GM04503 (cell line): ENCODE measurements at regions not wholly inside any gene's neighbourhood (a gene's known extent, or its start where the extent isn't known, plus 50 kb on each side); places are given as distances from the start of the nearest gene placed in this dataset.
A peak's percentile ranks its signal among the peaks of the same experiment; 100 is the strongest.
"Not testable (repeated sequence)": the region's sequence is repeated elsewhere in the genome, so short reads cannot be mapped to it uniquely, and the experiment has no call there.

Source experiments
- DNase-seq: peaks from one replicate; pipeline ENCODE4 v3.0.0-alpha.2; 2012; ENCODE audit warnings: low read depth

DNA sequence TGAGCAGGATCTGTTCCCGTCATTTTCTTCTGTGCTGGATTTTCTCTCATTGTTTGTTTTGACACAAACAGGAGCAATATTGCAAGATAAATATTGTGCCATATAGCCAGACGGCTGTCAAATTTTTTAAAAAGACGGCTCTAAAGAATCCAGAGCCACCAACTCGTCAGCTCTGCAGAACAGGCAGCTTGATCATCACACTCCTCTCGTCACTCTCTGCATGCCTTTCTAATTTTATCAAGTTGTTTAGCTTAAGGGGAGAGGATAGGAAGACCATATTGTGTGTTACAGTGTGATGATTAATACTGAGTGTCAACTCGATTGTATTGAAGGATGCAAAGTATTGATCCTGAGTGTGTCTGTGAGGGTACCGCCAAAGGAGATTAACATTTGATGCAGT is 562.8 kb downstream of the GALC start:
- no peak for DNase-seq

DNA sequence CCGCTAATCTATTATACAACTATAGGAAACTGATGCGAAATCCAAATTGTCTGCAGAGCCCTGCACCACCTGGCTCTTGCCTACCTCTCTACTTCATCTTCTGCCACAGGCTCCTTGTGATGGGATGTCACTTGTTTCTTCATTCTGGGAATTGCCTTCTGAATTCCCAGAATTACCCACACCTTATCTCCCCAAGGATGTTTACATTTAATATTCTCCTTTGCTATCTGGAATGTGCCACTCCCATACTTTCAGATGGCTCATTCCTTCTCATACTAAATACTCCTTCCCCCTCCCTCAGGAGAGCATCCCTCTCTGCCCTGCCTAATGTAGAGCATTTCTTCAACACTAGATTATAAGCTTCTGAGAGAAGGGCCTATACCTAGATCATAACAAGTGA is 573.1 kb downstream of the GALC start:
- no peak for DNase-seq

DNA sequence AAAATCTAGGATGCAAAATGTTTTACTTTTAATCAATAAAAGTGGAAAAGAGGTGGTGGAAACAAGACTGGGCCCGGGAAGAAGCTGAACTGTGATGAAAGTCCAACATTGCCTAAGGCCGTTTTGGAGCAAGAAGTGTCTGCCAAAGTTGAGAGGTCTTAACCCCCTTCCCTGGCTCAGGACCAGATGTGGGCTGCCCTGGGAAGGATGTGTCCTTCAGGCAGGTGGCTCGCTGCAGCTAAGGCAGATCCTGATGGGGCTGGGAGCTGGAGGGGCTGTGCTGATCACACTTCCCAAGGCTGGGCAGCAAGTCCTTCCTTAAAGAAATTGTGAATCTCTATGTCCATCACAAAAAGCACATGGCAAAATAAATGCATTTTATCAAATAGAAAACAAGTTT is 581.6 kb downstream of the GALC start:
- DNase-seq, result no peak

DNA sequence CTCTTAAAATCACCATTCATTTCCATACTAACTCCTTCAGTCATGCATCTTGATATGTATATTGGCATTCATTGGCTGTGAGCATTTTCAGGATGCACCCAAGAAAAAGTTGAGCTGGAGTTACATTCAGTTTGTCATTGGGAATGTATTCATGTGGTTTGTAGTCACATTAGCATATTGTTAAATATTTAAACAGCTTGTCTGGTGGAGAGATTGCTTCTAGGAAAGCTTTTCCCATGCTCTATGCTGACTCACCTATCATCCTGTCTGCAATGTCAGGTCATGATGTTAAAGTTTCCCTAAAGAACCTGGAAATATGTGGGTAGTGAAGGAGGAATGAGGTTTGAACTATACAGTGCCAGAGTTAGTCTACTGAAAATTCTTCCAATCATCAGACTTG is 583.6 kb downstream of the GALC start:
- no peak for DNase-seq

DNA sequence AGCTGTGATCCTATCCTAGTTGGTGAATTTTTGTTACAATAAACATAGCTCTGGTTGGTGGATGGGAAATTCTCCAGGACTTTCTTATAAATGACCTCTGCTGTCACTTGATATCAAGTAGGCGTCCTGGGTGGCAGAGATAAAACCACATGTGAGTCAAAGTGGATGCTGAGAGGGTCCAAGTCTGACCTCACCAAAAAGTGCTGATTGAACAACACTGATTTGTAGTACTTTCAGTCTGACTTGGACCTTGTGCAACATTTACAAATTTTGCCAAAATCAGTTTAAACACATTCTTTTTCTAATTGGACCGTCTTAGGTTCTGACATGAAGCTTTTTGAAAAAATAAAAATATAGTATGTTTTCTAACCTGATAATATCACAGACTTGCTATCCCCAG is 585.6 kb downstream of the GALC start:
- no peak for DNase-seq

DNA sequence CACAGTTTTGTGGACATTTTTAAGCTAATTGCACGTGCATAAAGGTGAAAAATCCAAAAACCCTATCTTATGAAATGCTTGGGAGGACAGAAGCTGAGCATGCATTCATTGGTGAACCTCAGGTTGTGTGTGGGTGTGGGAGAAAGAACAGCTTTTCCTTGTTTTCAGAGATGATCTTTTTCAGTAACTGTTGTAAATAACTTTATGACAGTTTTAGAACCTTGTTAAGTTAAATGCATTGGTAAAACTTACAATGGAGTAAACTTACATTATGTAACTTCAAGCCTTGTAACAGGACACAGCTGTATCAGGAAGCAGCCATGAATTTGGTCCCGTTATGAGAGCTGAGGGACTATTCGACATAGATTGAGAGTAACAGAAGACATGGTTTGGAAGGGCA is 587.4 kb downstream of the GALC start:
- no peak for DNase-seq

DNA sequence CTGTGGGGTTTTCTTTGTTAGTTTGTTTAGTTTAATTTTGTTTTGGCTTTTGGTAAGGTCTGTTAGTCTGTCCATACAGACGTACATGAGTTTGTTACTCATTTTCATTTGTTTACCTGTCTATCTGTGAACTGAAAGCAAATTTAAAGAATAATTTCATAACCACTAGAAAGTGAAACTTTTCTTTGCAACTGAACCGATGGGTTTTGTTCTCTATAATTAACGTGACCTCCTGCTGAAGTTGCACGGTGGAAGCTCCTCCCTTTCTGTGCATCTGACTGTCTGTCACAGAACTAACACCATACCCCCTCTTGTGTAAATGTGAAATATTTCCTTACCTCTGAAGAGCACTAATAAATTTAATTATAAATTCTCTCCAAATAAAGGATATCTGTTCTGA is 595.5 kb downstream of the GALC start:
- DNase-seq, result no peak

DNA sequence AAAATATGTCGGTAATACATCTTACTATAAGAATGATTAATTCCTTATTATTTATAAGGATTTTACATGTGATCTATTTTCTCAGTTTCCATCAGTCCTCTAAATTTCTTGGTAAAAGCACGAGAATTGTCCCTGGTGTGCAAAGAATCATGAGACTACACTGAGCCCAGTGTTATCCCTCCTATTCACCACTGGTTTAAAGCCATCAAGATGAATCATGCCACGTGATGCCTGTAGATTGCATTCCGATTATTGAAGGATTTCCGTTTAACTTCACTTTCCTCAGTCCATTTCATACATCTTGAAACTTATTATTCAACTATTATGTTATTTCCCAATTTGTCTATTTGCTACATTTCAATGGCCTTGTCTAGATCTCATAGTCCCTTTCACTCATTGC is 601.9 kb downstream of the GALC start:
- DNase-seq, result no peak

DNA sequence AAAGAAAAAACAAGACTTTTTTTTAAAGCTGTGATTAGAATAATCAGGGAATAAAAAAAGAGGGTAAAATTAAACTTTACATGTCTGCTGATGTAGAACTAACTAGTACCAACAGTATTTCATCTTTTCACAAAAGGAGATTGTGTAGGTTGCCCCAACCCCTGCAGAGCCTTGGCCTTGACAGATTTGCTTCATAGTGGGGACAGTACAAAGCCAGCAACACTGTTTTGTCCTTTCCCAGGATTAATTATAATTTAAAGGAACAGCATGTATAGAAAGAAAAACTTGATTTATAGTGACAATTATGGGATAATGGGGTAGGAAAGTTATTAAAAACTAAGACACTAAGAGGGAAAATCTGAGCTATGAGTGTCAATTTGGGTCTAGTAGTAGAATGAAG is 604.0 kb downstream of the GALC start:
- no peak for DNase-seq

DNA sequence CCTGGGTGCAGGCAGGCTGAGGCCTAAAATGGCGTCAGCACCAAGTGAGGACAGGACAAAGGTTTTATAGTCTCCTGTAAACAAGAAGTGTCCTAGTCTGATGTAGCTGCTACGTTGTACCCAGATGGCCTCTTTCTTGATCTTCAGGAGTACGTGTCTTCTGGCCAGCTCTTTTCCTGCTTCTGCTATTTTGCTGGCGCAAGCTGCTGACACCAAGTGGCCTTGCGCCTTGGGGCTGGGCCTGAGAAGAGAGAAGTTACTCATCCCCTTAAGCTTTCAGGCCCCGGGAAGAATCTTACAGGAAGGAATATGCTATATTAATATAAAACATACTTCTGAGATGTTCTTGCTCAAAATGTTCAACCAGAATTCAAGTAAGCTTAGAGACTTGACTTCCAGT is 605.2 kb downstream of the GALC start:
- no peak for DNase-seq

DNA sequence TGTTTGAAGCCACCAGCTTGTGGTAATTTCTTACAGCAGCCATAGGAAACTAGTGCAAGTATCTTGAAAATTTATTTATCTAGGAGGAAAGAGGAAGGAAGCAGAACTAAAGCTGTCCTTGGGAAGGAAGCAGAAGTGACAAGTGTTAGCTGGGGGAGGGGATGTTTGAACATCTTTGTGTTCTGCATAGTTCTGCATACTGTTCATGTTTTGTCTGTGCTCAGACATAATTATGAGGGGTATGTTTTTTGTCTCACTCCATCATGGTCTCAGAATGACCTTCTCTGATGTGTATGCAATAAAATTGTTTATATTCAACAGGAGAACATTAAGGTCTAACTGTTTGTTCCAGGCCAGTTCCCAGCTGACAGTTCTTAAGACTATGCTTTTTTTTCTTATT is 606.5 kb downstream of the GALC start:
- DNase-seq, result no peak

DNA sequence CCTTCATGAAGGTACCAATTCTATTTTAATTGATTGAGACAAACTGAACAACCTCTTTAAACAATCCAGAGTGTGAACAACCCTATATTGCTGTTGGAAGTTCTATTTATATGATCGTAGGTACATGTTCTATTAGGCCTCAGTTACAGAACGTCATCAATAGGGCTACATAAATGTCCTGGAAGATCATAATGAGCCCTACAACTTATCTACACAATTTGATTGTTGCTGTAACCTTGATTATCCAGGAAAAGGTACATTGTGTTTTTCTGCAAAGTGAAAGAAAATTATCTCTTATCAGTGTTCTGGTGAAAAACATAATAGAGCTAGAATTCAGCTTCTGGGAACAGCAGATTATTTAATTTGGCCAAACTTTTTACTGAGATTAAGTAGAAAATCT is 612.9 kb downstream of the GALC start:
- DNase-seq, result no peak

DNA sequence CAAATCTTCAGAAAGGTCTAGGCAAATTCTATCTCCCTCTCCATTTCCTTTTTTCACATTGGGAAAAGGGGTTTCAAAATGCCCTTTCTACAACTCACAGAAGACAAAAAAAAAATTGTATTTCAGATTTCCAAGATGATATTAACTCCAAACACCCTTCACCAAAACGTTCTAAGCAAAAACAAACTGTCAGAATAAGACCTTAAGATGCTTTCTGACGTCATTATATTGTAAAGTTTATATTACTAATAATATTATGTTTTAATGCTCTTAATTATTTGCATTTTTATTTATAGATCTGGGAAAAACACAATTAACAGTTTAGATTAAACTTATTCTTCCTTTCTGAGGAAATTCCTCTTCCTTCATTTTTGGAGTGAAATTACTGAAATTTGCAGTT is 624.2 kb downstream of the GALC start:
- DNase-seq, result no peak

DNA sequence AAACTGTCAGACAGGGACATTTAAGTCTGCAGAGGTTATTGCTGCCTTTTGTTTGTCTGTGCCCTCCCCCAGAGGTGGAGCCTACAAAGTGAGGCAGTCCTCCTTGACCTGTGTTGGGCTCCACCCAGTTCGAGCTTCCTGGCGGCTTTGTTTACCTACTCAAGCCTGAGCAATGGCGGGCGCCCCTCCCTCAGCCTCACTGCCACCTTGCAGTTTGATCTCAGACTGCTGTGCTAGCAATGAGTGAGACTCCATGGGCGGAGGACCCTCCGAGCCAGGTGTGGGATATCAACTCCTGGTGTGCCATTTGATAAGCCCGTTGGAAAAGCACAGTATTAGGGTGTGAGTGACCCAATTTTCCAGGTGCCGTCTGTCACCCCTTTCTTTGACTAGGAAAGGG is 632.7 kb downstream of the GALC start:
- DNase-seq, result not testable (repeated sequence)

DNA sequence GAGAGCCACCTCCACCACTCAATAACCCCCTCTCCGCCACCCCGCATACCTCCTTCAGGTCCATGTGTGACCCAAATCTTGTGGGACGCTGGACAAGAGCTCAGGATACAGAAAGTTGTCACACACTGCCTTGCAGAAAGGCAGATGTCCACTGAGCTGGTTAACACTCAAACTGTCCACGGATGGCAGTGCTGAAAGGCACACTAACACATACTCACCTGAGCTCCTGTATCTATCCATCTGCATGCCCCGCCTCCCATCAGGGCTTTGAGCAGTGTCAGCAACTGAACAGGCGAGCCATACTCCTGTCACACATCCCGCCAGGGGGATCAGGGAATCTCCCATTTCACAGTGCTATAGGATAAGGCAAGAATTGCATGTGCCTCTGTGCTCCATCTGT is 642.0 kb downstream of the GALC start:
- no peak for DNase-seq

DNA sequence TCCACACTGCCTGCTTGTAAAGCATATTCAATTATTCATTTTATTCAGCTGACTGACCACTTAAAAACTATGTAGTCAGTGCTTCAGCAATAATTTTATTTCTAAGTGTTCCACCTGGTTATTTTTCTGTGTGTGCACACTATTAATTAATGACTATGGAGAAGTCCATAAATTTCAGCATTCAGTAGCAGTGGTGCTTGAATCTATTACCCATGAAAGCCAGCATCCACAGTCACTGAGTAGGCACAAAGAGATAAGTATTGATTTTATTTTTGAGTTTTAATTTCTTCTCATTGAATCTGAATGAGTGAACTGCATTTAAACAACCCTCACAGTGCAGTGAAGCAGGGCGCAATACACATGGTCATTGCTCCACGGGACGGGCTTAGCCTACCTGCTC is 643.1 kb downstream of the GALC start:
- no peak for DNase-seq

DNA sequence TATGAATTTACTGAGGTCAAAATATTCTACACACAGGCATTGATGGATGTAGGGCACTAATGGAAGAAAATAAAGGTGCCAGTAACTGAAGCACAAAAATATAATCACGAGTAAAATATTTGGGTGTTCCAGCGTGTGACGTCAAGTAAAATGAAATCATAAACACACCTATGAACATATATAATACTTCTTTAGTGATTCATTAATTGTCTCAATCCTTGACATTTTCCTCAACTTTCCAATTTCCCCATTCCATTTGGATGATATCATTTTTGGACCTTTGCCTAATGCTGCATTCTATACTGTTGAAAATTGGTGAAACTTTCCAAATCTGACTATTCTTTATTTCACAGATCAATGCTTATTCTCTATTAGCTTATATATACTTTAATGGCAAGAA is 649.3 kb downstream of the GALC start:
- no peak for DNase-seq

DNA sequence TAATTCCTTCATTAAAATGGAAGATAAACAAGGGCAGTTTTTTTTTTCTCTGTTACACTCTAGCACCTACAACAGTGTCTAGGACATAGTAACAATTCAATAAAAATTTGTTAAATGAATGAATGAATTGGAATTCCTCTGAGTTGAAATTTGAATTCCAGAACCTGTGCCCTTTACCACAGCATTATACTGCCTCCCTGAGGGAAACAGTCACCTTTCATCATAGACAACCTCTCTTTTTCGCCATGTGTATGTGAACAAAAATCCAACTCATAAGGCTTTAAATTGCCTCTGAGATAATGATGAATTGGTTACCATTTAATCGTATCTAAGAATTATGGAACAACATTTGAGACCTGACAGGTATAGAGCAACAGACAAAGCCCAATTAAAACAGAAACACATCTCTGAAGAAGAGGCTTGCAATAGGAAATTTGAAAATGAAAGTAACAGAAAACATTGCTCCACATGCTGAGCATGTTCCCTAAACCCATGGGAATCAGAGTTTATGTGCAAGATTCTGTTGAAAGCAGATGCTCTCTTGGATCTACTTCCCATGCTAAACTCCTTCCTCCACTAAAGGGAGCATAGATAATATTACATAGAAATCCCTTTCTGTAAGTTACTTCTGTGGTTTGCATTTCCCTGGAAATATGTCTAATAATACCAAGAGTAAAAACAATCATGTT is 657.8 kb downstream of the GALC start:
- DNase-seq, result no peak

DNA sequence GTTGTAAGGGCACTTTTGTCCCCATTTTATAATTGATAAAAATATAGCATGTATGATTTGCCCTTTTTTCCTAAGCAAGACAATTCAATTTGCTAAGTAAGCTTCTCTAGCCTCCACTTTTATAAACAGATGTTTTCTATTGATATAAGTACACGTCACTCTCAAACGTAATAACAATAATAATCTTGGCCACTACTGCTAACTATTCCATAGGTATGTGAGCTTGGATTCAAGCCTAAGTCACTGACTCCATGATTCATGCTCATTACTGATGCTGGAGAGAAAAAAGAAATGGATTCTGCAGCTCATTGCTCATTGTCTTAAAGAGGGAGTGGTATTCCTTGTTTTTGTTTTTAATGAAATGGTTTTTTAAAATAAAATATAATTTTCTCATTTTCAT is 661.0 kb downstream of the GALC start:
- DNase-seq, result peak; percentile 3

DNA sequence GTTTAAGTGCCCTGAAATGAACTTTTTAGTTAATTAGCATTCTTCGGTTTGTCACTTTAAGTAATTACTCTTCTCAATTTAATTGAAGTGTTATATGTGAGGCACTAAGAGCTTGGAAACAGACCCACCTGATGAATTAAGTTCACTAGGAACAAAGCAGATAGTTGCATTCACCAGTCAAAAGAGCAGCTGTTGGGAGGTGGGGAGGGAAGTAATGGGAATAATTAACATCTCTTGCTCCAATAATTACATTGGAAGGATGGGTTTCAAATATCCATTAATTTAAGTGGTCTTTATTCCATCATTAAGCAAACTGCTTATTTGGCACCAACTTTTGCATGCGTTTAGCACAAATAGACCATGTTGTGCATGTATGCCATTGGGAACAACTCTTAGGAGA is 667.2 kb downstream of the GALC start:
- DNase-seq, result no peak

DNA sequence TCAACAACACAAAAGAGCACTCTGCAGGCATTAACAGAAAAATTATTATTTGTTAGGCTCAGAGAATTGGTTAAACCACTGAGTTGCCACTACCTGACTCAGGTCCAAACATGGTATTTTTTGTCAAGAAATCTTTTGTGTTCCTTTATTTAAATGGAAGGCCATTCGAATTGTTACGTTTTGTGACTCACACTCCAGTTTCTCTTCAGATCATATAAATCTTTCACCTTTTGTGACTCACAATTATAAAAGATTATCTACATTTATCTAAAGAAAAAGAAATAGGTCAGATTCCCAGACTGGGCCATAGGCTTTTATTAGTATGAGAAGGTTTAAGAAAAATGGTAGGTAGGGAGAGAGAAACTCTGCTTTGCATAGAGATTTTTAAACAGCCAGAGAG is 669.8 kb downstream of the GALC start:
- no peak for DNase-seq

DNA sequence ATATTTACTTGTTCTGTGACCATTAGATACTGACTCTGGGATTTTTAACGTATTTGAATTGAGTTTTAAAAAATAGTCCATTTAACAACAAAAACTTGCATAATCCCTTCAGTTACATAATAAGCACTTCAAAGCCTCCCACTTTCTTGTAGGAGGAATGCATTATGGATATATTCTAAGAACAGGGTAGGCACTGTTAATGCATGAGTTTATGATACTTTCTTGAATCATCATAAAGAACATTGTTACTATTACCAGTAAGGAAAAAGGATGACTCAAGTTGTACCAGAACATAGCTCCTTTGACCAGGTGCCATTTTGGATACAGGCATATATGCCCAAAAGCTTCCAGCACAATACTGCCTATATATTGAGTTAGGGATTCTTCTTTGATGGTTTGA is 671.4 kb downstream of the GALC start:
- DNase-seq, result no peak

DNA sequence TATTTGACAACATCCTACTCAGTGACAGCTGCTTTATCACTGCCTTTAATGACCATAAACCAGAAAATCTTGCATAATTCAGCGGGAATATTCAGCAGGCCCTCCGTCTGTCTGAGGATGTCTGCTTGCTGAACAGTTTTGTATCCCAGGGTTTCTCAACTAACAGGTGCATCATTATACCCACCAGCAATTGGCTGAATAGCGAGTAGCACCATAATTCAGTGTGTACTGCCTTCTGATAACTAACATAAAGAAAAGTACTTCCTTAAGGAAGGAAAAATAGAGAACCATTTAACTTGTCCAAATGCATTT is 680.1 kb downstream of the GALC start:
- DNase-seq, result no peak

DNA sequence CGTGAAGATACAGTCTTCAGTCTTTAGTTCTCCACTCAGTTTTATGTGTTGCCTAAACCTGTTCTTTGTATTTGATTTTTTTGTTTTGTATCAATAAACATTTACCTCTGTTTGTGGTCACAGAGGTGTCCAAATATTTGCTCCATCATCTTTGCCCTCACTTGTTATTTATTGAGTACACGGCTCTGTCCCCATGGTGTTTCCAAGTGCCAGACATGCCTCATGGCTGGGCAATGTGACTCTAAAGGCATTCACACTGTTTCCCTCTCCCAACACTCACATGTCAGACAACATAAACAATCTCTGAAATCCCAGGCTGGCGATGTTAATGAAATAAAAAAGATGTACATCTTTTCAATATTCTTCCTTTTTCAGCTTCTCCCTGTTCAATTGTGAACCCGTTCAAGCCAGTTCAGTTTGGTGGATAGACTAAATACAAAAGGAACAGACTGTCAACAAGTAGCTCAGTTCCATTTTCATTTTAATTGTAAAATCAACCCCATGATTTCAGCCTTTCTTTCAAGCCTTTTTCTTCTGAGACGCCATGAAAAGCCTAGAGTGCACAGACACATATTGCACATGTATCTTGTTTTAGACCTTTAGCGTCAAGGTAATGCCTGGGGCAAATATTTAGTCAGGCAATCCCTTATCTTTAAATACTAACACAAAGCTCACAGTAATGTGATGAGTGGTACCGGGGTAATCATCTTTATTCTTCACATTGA is 680.7 kb downstream of the GALC start:
- DNase-seq, result no peak
